SIG-M5 (cell line): ENCODE measurements at regions not wholly inside any gene's neighbourhood (a gene's known extent, or its start where the extent isn't known, plus 50 kb on each side); places are given as distances from the start of the nearest gene placed in this dataset.
"Not testable (repeated sequence)": the region's sequence is repeated elsewhere in the genome, so short reads cannot be mapped to it uniquely, and the experiment has no call there.

ENCODE experiments used
- DNase-seq: peaks from one replicate; lab custom pipeline; 2025; lab: John Stamatoyannopoulos, UW

DNA sequence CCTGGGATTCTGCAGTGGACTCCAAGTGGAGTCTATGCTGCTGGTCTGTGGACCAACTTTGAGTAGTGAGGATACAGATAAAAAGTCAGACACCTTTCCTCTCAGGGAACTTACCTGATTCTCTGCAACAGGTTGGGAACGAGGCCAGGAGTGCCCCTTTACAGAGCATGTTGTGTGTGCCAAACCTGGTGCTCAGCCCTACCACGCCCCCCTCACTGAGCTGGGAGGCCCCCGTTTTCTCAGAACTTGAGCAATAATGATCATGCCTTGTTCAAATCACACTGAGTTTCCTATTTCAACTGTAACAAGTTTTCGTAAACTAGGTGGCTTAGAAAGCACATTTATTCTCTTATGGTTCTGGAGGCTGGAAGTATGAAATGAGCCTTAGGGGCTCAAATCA, 182.0 kb downstream of the COPRS start:
- no peak for DNase-seq

DNA sequence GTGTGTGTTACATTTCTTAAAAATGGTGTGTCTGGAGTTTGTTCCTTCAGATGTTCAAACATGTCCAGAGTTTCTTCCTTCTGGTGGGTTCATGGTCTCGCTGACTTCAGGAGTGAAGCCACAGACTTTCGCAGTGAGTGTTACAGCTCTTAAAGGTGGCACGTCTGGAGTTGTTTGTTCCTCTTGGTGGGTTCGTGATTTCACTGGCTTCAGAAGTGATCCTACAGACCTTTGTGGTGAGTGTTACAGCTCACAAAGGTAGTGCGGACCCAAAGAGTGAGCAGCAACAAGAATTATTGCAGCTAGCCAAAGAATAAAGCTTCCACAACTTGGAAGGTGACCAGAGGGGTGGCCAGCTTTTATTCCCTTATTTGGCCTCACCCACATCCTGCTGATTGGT, 183.7 kb downstream of the COPRS start:
- DNase-seq = not testable (repeated sequence)

DNA sequence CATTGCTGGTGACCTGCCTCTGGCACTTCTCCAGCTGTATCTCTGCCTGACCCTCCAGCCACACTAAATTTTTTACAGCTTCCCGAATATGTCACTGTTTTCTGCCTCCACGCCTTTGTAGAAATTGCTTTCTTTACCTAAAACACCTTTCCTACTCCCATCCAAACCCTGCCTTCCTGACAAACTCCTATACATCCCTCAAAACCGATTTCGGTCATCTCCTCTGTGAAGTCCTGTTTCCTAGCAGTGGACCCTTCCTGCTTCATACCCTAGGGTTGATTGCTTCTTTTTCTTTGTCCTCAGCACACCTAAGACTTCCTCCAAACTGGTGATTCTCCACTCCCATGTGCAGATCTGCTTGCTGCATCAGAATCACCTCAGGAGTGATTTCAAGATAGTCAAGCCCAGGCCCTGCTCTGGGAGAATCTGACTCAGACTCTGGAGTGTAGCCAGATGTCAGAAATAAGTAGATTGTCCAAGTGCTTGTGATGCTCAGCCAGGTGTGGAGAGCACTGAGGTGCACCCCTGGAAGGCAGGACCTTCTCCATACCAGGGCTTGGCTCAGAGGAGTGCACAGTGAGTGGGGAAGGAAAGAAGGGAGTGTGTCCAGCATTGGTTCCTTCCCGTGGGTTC, 184.2 kb downstream of the COPRS start:
- DNase-seq = no peak

DNA sequence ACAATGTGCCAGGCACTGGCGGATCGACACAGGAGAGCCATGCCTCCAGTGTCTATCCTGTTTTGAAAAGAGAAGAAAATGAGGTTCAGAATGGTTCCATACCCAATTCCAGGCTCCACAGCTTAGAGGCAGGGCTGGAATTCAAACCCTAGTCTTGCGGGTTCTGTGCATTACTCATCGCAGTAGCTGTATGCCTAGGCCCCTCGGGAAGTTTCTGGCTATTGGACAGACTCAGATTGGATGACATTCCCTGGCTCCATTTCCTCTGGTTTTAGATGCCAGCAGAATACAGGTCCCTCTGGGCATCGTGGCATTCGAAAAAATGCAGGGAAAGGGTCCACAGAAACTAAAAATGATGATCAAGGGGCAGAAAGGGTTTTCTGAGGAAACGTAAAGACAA, 184.7 kb downstream of the COPRS start:
- DNase-seq = no peak

DNA sequence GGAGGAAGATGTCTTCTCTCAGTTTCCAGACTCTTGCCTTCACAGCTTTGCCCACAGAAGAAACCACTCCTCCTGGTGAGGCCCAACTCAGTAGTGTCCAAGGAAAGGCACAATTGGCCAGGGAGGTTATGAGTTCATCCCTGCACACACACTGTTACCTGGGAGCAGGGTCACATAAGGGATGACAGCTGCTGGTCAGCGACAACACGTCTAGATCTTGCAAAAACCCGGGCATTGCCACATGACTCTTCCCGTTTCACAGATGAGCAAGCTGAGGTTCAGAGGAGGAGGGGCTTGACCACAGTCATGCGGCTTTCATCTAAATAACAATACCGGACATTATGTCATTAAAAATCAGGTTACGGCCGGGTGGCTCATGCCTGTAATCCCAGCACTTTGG, 186.0 kb downstream of the COPRS start:
- DNase-seq = no peak

DNA sequence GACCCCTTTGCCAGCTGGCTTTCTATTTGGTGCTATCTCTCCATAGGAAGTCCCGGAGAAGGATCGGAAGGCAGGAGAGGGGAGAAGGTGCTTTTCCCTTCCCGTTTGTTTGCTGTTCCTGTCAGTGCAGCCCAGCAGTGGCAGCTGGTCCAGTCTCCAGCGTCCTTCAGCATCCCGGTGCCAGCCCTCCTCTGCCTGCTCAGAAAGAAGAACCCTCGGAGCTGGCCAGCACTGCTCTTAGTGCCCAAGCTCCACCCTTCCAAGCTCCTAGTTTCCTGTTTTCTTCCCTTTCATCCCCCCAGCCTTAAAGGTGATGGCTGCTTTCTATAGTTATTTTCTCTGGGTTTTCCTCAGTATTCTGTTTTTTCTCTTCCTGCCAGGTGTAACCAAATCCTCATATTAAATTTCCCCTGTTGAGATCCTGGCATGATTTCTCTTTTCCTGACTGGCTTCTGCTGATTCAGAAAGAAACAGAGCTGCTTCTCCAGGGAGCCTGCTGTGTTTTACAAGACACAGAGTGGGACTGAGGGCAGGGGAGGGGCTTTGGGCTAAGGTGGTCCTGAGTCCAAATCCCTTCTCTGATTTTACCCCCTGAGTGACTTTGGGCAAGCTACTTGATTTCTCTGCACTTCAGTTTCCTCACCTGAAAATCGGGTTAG, 186.8 kb downstream of the COPRS start:
- DNase-seq = no peak

DNA sequence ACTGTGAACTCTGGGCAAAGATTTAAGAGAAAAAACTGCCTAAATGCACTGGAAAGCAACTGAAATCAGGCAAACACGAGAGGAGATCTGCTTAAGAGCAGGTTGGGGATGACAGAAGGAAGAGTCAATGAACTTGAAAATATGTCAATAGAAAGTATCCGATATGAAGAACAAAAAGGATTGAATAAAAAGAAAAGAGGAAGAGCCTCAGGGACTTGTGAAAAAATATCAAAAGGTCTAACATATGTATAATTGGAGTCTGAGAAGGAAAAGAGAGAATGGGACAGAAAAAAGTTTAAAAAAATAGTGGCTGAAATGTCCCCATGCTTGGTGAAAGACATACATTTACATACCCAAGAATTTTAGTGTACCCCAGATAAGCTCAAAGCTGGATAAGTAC, 195.5 kb downstream of the COPRS start:
- DNase-seq = no peak

GRCh38 chr17:31660684-31661083, 198.4 kb downstream of the COPRS start:
- DNase-seq = no peak

GRCh38 chr17:31657876-31658275, 201.2 kb downstream of the COPRS start:
- DNase-seq = no peak

GRCh38 chr17:31654936-31655335, 204.1 kb downstream of the COPRS start:
- no peak for DNase-seq

DNA sequence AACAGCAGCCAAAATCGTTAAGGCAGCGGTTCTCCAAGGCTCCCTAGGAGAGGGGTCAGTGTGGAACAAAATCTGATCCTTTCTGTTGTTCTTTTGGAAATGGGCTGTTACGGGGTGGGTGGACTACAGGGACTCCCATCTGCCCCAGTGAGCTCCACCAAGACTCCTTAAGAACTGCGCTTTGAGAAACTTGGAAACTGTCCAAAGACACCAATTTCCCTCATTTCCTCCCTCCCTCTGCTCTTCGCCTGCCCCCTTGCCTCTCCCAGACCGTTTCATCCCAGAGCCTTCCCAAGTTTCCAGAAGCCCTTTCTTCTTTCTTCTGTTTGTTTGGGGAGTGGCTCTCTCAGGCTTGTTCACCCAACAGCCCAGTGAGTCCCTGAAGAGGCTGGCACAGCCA, 205.4 kb downstream of the COPRS start:
- no peak for DNase-seq

GRCh38 chr17:31650756-31651520, 208.1 kb downstream of the COPRS start:
- DNase-seq = no peak

- DNase-seq = no peak
Observed at GRCh38 chr17:31649302-31649701, 209.7 kb downstream of the COPRS start.

DNA sequence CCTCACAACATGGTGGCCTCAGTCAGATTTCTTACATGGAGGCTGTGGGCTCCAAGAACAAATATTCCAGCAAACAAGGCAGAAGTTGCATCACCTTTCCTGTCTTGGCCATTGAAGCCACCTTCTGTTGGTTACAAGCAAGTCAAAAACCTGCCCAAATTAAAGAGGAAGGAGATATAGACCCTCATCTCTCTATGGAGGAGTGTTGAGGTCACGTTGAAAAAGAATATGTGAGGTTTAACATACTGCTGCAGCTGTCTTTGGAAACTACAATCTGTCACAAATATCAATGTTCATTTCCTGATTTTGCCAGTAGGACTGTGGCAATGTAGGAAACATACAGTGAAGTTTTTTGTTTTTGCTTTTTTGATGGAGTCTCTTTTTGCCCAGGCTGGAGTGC, 211.4 kb downstream of the COPRS start:
- DNase-seq = no peak

DNA sequence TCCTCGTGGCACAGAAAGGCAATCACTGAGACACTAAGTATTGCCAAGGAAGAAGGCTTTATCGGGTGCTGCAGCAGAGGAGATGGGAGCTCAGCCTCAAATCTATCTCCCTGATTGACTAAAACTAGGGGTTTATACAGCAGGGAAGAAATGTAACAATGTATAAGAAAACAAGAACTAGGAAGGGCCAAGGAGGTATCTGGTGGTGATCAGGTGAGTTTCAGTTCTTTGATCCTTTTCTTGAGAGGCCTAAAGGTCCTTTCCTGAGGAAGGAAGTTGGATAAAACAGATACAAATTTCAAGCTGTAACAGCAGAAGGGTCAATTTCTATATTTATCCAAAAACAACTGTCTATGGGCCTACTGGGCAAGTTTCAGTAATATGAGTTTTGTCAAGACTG, 212.4 kb downstream of the COPRS start:
- DNase-seq = no peak

DNA sequence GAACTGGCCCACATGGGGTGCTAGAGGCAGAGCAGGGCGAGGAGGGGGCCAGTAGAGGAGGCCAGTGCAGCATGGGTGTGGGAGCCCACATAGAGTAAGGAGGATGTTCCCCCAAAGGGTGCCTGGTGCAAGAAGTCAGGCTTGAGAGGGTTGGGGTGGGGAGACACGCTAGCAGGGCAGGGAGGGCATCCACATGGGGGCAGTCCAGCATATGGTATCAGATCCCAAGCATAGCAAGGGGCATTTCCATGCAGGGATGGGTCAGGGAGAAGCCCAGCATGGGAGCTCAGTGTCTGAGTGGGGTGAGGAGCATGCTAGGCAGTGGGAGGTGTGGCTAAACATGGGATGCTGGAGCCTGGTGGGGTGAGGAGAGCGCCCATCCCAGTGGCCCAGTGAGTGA, 213.7 kb downstream of the COPRS start:
- no peak for DNase-seq

DNA sequence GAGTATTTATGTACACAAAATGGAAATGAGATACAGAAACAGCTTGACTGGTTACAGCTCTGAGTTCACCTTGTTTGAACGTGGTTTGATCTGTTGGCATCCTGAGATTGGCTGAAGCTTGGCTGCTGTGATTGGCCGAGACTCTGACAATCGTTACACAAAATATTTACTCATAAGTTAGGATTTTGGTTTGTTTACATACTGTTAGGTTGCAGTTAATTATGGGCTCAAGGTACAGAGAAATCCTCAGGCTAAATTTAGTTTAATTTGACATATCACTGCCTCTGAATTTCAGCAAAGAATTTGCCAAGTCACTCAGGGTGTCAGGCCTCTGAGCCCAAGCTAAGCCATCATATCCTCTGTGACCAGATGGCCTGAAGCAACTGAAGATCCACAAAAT, 227.3 kb downstream of the COPRS start:
- DNase-seq = no peak

GRCh38 chr17:31630866-31631265, 228.2 kb downstream of the COPRS start:
- not testable (repeated sequence) for DNase-seq

GRCh38 chr17:31629696-31630470, 229.2 kb downstream of the COPRS start:
- DNase-seq = no peak

GRCh38 chr17:31627960-31628359, 231.1 kb downstream of the COPRS start:
- DNase-seq = no peak

GRCh38 chr17:31623990-31624389, 232.5 kb downstream of the RAB11FIP4 start:
- no peak for DNase-seq

DNA sequence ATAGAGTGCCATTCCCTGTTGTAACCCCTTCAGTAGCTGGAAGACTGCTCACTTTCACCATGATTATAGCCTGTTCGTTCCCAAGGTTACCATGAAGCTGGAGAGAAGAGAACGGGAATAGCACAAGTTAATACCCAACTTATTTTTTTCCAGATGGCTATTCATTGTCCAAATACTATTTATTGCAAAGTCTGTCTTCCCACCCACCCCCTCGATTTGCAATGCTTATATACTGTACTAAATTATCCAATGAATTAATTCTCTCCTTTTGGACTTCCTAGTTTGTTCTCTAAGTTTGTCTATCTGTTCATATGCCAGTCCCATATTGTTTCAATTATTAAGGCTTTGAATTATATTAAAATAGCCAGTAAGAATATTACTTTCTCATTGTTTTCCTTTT, 231.0 kb downstream of the RAB11FIP4 start:
- DNase-seq = no peak

DNA sequence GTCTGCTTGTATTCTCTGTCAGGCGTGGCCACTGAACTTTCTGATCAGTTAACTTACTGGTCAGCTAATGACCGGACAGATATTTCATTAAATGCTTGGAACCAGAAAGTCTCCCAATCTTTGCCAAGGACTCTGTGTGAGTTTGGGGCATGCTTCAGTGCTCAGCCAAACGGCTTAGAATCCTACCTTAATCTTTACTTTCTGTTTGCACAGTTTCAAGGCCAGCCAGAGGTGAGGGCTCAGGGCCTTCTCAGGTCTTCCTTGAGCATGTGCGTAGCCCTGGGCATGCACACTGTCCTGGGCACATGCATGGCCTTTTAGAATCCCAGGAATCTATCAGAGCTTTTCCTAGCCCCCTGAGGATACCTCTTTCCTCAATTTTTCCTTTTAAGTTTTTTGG, 230.1 kb downstream of the RAB11FIP4 start:
- DNase-seq = no peak
